Astrocyte (in vitro differentiated cells and primary cell): ENCODE measurements at regions not wholly inside any gene's neighbourhood (a gene's known extent, or its start where the extent isn't known, plus 50 kb on each side); places are given as distances from the start of the nearest gene placed in this dataset.
"Not testable (repeated sequence)": the region's sequence is repeated elsewhere in the genome, so short reads cannot be mapped to it uniquely, and the experiment has no call there.

ENCODE experiments used
- DNase-seq: peaks from one replicate; pipeline ENCODE4 v3.0.0-alpha.2; 2010; ENCODE audit warnings: low read depth
- FAIRE-seq: peaks from 2 replicates; lab custom pipeline; 2011; peaks lifted over from hg19 to GRCh38; lab: Jason Lieb, UNC
- H2AFZ ChIP-seq: 2 replicates; pipeline ENCODE4 v1.6.0; 2012; ENCODE audit warnings: low read depth, low read length, inconsistent platforms
- H3K27ac ChIP-seq: 2 replicates; pipeline ENCODE4 v1.5.1; 2011; ENCODE audit warnings: low read depth, low read length, inconsistent platforms
- H3K27me3 ChIP-seq: 2 replicates; pipeline ENCODE4 v1.6.0; 2011; ENCODE audit warnings: low read length, inconsistent platforms; ENCODE audit not compliant: insufficient read depth
- H3K36me3 ChIP-seq: 2 replicates; pipeline ENCODE4 v1.5.1; 2011; ENCODE audit warnings: low read length, inconsistent platforms; ENCODE audit not compliant: insufficient read depth
- H3K4me1 ChIP-seq: 2 replicates; pipeline ENCODE4 v1.5.1; 2011; ENCODE audit warnings: low read length, inconsistent platforms; ENCODE audit not compliant: insufficient read depth
- H3K4me2 ChIP-seq: 2 replicates; pipeline ENCODE4 v1.6.0; 2012; ENCODE audit warnings: low read length, inconsistent platforms
- H3K4me3 ChIP-seq: 2 replicates; pipeline ENCODE4 v1.5.1; 2011; ENCODE audit warnings: low read depth, mild to moderate bottlenecking, low read length, inconsistent platforms; ENCODE audit not compliant: insufficient read depth
- H3K79me2 ChIP-seq: 2 replicates; pipeline ENCODE4 v1.6.0; 2012; ENCODE audit warnings: mild to moderate bottlenecking, low read length, inconsistent platforms; ENCODE audit not compliant: insufficient read depth
- H3K9ac ChIP-seq: 2 replicates; pipeline ENCODE4 v1.6.0; 2012; ENCODE audit warnings: mild to moderate bottlenecking, low read length, inconsistent platforms
- H3K9me3 ChIP-seq: 2 replicates; pipeline ENCODE4 v1.5.1; 2012; ENCODE audit warnings: low read depth, mild to moderate bottlenecking, low read length, inconsistent platforms; ENCODE audit not compliant: insufficient read depth
- H4K20me1 ChIP-seq: 2 replicates; pipeline ENCODE4 v1.6.0; 2012; ENCODE audit warnings: low read length, inconsistent platforms; ENCODE audit not compliant: insufficient read depth
- H3K27ac Mint-ChIP-seq: one replicate; pipeline ENCODE4 v1.8.0; 2021; ENCODE audit warnings: mild to moderate bottlenecking, mixed read lengths; ENCODE audit not compliant: unreplicated experiment
- H3K27me3 Mint-ChIP-seq: one replicate; pipeline ENCODE4 v1.8.0; 2021; ENCODE audit warnings: low read depth, mixed read lengths; ENCODE audit not compliant: unreplicated experiment
- H3K36me3 Mint-ChIP-seq: one replicate; pipeline ENCODE4 v1.8.0; 2021; ENCODE audit warnings: low read depth, mixed read lengths; ENCODE audit not compliant: unreplicated experiment
- H3K4me1 Mint-ChIP-seq: one replicate; pipeline ENCODE4 v1.8.0; 2021; ENCODE audit warnings: low read depth, mixed read lengths; ENCODE audit not compliant: unreplicated experiment
- H3K4me3 Mint-ChIP-seq: one replicate; pipeline ENCODE4 v1.8.0; 2021; ENCODE audit warnings: mild to moderate bottlenecking, moderate library complexity, mixed read lengths; ENCODE audit not compliant: unreplicated experiment
- H3K9me3 Mint-ChIP-seq: one replicate; pipeline ENCODE4 v1.8.0; 2021; ENCODE audit warnings: mild to moderate bottlenecking, mixed read lengths; ENCODE audit not compliant: unreplicated experiment
- EZH2 ChIP-seq: IDR thresholded peaks from 2 replicates; pipeline ENCODE4 v1.6.1; 2012; ENCODE audit warnings: mild to moderate bottlenecking, low read length, inconsistent platforms; ENCODE audit not compliant: insufficient read depth
- TF ChIP-seq, protein P1 (sequence below): IDR thresholded peaks from 2 replicates; pipeline ENCODE4 v1.5.1; 2011; ENCODE audit warnings: low read depth, mild to moderate bottlenecking, inconsistent platforms, low read length, moderate library complexity; ENCODE audit not compliant: insufficient read depth

DNA sequence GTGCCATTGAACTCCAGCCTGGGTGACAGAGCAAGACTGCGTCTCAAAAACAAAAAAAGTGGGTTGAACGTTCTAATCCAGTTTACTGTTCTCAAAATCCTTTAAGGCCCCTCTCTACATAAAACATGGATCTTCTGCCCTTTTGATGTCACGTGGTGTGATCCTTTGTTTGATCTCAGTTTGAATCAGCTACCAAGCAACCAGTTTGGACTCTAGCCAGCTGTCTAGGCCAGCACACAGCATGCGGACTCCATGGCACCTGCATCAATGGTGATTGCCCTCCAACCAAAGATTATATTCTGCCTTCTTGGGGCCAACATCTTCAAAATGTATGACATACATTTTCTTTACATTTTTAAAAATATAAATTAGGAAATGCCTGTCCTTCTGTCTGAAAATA, 365.4 kb downstream of the NDFIP2 start:
- Histone ChIP-seq H4K20me1 (no peaks in the 10 kb centered on the region), H3K79me2 (no peaks in the 10 kb centered on the region), H3K9me3 (no peaks in the 10 kb centered on the region), H2AFZ (no peak overlapping the region), H3K36me3 (no peaks in the 10 kb centered on the region), H3K27me3 (no peaks in the 10 kb centered on the region), H3K4me1 (no peaks in the 10 kb centered on the region), H3K27ac (no peak overlapping the region), H3K4me2 (no peak overlapping the region), H3K4me3 (no peak overlapping the region), H3K9ac (no peak overlapping the region)
- no peaks in the 10 kb centered on the region for H3K27me3 Mint-ChIP-seq
- TF ChIP-seq, protein P1, sequence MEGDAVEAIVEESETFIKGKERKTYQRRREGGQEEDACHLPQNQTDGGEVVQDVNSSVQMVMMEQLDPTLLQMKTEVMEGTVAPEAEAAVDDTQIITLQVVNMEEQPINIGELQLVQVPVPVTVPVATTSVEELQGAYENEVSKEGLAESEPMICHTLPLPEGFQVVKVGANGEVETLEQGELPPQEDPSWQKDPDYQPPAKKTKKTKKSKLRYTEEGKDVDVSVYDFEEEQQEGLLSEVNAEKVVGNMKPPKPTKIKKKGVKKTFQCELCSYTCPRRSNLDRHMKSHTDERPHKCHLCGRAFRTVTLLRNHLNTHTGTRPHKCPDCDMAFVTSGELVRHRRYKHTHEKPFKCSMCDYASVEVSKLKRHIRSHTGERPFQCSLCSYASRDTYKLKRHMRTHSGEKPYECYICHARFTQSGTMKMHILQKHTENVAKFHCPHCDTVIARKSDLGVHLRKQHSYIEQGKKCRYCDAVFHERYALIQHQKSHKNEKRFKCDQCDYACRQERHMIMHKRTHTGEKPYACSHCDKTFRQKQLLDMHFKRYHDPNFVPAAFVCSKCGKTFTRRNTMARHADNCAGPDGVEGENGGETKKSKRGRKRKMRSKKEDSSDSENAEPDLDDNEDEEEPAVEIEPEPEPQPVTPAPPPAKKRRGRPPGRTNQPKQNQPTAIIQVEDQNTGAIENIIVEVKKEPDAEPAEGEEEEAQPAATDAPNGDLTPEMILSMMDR: no peak
- no peak for TF ChIP-seq EZH2
- H3K4me1 Mint-ChIP-seq: peaks cover under 1% of the 10 kb centered on the region
- H3K9me3 Mint-ChIP-seq: no peaks in the 10 kb centered on the region
- FAIRE-seq: no peak
- DNase-seq: no peak
- H3K27ac Mint-ChIP-seq: no peak overlapping the region
- no peak overlapping the region for H3K4me3 Mint-ChIP-seq
- H3K36me3 Mint-ChIP-seq: no peaks in the 10 kb centered on the region

DNA sequence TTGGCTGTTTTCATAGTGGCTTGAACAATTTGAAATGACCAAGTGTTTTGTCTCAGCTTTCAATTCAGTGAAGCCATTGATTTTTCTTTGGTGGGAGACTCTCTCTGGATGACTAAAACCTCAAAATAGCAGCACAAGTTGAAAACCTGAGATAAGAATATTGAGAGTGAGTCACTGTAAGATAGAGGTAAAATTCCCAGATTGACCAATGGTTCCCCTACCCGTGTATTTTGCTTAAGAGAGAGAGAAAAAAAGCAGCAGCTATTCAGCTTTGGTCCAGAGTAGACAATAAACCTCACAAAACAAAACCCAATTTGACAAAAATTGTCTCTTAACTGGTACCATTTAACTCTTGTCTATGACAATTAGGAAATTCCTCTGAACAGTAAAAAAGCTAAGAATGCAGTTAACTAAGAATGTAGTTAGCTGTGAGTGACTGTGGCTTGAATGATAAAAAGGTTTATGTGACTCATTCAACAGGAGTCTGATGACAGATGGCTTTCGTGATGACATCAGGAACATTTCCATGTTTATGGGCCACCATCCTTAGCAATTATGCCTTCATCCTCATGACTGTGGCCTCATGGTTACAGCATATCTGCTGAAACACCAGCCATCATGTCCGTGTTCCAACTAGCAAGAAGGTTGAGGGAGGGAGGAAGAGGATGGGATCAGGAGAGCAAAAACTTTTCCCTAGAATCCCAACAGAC, 356.9 kb downstream of the NDFIP2 start:
- Histone ChIP-seq H3K27ac (peak overlapping the region; percentile 80), H4K20me1 (no peaks in the 10 kb centered on the region)
- peak; percentile 85 for FAIRE-seq

DNA sequence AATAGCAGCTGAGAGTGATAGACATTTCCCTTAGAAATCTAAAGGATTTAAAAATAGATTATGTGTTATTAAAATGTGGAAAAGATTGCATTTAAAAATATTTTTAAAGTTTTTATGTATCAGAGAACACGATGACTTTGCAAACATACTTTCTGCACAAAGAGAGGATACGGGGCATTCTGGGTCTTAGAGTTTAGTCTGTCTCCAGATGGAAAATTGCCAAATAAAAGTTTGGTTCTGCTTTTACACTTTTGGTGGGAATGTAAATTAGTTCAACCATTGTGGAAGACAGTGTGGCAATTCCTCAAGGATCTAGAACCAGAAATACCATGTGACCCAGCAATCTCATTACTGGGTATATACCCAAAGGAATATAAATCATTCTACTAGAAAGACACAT, 355.2 kb downstream of the NDFIP2 start:
- not testable (repeated sequence) for H3K27ac Mint-ChIP-seq, H4K20me1 ChIP-seq, H3K4me3 Mint-ChIP-seq, H3K4me1 ChIP-seq, H3K27me3 ChIP-seq, H3K4me2 ChIP-seq, H3K36me3 Mint-ChIP-seq, DNase-seq, H3K9me3 ChIP-seq, H3K4me3 ChIP-seq, H3K36me3 ChIP-seq, H3K79me2 ChIP-seq, H3K27me3 Mint-ChIP-seq, H3K27ac ChIP-seq, H3K9ac ChIP-seq, H2AFZ ChIP-seq, FAIRE-seq, H3K9me3 Mint-ChIP-seq
- peaks cover 20% of the 10 kb centered on the region for H3K4me1 Mint-ChIP-seq

More for the DNA sequence above, 356.9 kb downstream of the NDFIP2 start:
- TF ChIP-seq, protein P1: no peak
- TF ChIP-seq EZH2: no peak
- no peaks in the 10 kb centered on the region for H3K9me3 ChIP-seq
- Mint-ChIP-seq H3K9me3 (peaks cover 5% of the 10 kb centered on the region), H3K27me3 (no peaks in the 10 kb centered on the region), H3K4me1 (peaks cover 19% of the 10 kb centered on the region), H3K27ac (peak overlapping the region; percentile 91), H3K36me3 (no peaks in the 10 kb centered on the region), H3K4me3 (no peak overlapping the region)
- peak; percentile 81 for DNase-seq
- peak overlapping the region; percentile 30 for H3K9ac ChIP-seq
- no peak overlapping the region for H3K4me3 ChIP-seq
- H3K79me2 ChIP-seq: no peaks in the 10 kb centered on the region
- H3K4me2 ChIP-seq: peak overlapping the region; percentile 45
- peak overlapping the region; percentile 6 for H2AFZ ChIP-seq
- peaks cover 9% of the 10 kb centered on the region for H3K4me1 ChIP-seq
- H3K27me3 ChIP-seq: no peaks in the 10 kb centered on the region
- H3K36me3 ChIP-seq: no peaks in the 10 kb centered on the region
